H9 (cell line): ENCODE measurements at regions not wholly inside any gene's neighbourhood (a gene's known extent, or its start where the extent isn't known, plus 50 kb on each side); places are given as distances from the start of the nearest gene placed in this dataset.

Experiments
- DNase-seq: peaks from one replicate; pipeline ENCODE4 v3.0.0-alpha.2; 2017
- H2AFZ ChIP-seq: one replicate; pipeline ENCODE4 v1.6.1; 2013; ENCODE audit warnings: mild to moderate bottlenecking, low read length, control low read depth, moderate library complexity
- H2AK5ac ChIP-seq: 2 replicates; pipeline ENCODE4 v1.6.1; 2013; ENCODE audit warnings: low read length, control low read depth, mixed read lengths; ENCODE audit not compliant: insufficient read length
- H2BK120ac ChIP-seq: one replicate; pipeline ENCODE4 v1.6.1; 2013; ENCODE audit warnings: low read depth, mild to moderate bottlenecking, low read length, control low read depth, inconsistent platforms; ENCODE audit not compliant: poor library complexity, severe bottlenecking
- H2BK12ac ChIP-seq: 2 replicates; pipeline ENCODE4 v1.6.1; 2013; ENCODE audit warnings: low read length, control low read depth, mixed read lengths, low read depth; ENCODE audit not compliant: insufficient read length
- H2BK15ac ChIP-seq: 2 replicates; pipeline ENCODE4 v1.6.1; 2013; ENCODE audit warnings: low read depth, low read length, control low read depth
- H2BK20ac ChIP-seq: one replicate; pipeline ENCODE4 v1.6.1; 2013; ENCODE audit warnings: low read depth, mild to moderate bottlenecking, low read length, control low read depth, inconsistent platforms; ENCODE audit not compliant: poor library complexity, severe bottlenecking
- H2BK5ac ChIP-seq: 2 replicates; pipeline ENCODE4 v1.6.1; 2013; ENCODE audit warnings: low read length, control low read depth, mixed read lengths; ENCODE audit not compliant: insufficient read length
- H3K14ac ChIP-seq: 2 replicates; pipeline ENCODE4 v1.6.1; 2013; ENCODE audit warnings: low read length, control low read depth; ENCODE audit not compliant: insufficient read depth
- H3K18ac ChIP-seq: 2 replicates; pipeline ENCODE4 v1.6.1; 2013; ENCODE audit warnings: low read depth, mild to moderate bottlenecking, mixed read lengths, low read length, control low read depth; ENCODE audit not compliant: insufficient read length
- H3K23ac ChIP-seq: 2 replicates; pipeline ENCODE4 v1.6.1; 2013; ENCODE audit warnings: low read length, control low read depth, mixed read lengths, low read depth; ENCODE audit not compliant: insufficient read length
- H3K23me2 ChIP-seq: 2 replicates; pipeline ENCODE4 v1.6.1; 2013; ENCODE audit warnings: low read depth, mild to moderate bottlenecking, mixed read lengths, low read length, control low read depth; ENCODE audit not compliant: insufficient read length, poor library complexity, severe bottlenecking
- H3K27ac ChIP-seq: 2 replicates; pipeline ENCODE4 v1.5.1; 2013; ENCODE audit warnings: low read length, control low read depth, mixed read lengths, low read depth; ENCODE audit not compliant: insufficient read length
- H3K27me3 ChIP-seq: 2 replicates; pipeline ENCODE4 v1.6.1; 2013; ENCODE audit warnings: low read length, control low read depth, inconsistent platforms; ENCODE audit not compliant: insufficient read depth
- H3K4ac ChIP-seq: 2 replicates; pipeline ENCODE4 v1.6.1; 2013; ENCODE audit warnings: low read depth, mild to moderate bottlenecking, control low read depth, inconsistent platforms, low read length, moderate library complexity
- H3K4me1 ChIP-seq: 2 replicates; pipeline ENCODE4 v1.6.1; 2013; ENCODE audit warnings: low read length, control low read depth, inconsistent platforms; ENCODE audit not compliant: insufficient read depth
- H3K4me2 ChIP-seq: 2 replicates; pipeline ENCODE4 v1.6.1; 2013; ENCODE audit warnings: low read length, control low read depth, mixed read lengths; ENCODE audit not compliant: insufficient read length, insufficient read depth
- H3K56ac ChIP-seq: 2 replicates; pipeline ENCODE4 v1.6.1; 2013; ENCODE audit warnings: low read depth, mild to moderate bottlenecking, mixed read lengths, low read length, control low read depth; ENCODE audit not compliant: insufficient read length
- H3K79me1 ChIP-seq: 2 replicates; pipeline ENCODE4 v1.6.1; 2013; ENCODE audit warnings: low read depth, mild to moderate bottlenecking, moderate library complexity, low read length, control low read depth, inconsistent platforms; ENCODE audit not compliant: insufficient read depth, poor library complexity, severe bottlenecking
- H3K79me2 ChIP-seq: 2 replicates; pipeline ENCODE4 v1.6.1; 2013; ENCODE audit warnings: low read length, control low read depth, inconsistent platforms; ENCODE audit not compliant: insufficient read depth
- H3K9ac ChIP-seq: 2 replicates; pipeline ENCODE4 v1.6.1; 2013; ENCODE audit warnings: low read length, control low read depth, mixed read lengths; ENCODE audit not compliant: insufficient read length; ENCODE audit errors: extremely low read depth
- H3K9me3 ChIP-seq: one replicate; pipeline ENCODE4 v1.6.1; 2013; ENCODE audit warnings: low read depth, low read length, inconsistent platforms; ENCODE audit not compliant: control insufficient read depth
- H3T11ph ChIP-seq: one replicate; pipeline ENCODE4 v1.6.1; 2013; ENCODE audit warnings: mild to moderate bottlenecking, low read length, control low read depth, inconsistent platforms
- H4K20me1 ChIP-seq: one replicate; pipeline ENCODE4 v1.6.1; 2013; ENCODE audit not compliant: control insufficient read depth, insufficient read length, insufficient read depth
- H4K5ac ChIP-seq: 2 replicates; pipeline ENCODE4 v1.6.1; 2013; ENCODE audit warnings: low read depth, mild to moderate bottlenecking, mixed read lengths, low read length, control low read depth; ENCODE audit not compliant: insufficient read length
- H4K8ac ChIP-seq: replicated peaks from 2 replicates; pipeline ENCODE4 v1.6.1; 2013; ENCODE audit warnings: low read length, control low read depth, mixed read lengths, low read depth; ENCODE audit not compliant: insufficient read length
- H4K91ac ChIP-seq: 2 replicates; pipeline ENCODE4 v1.6.1; 2013; ENCODE audit warnings: low read depth, mild to moderate bottlenecking, moderate library complexity, mixed read lengths, low read length, control low read depth; ENCODE audit not compliant: insufficient read length
- H3K27ac Mint-ChIP-seq, 3 experiments: 2 replicates in 2 of 3; 3 replicates in 1 of 3; pipeline ENCODE4 v1.8.0; 2020 to 2021; ENCODE audit warnings: mixed read lengths in 3 of 3, mild to moderate bottlenecking in 1 of 3, moderate library complexity in 1 of 3
- H3K27me3 Mint-ChIP-seq: 2 replicates; pipeline ENCODE4 v1.8.0; 2021; ENCODE audit warnings: low read depth, mild to moderate bottlenecking, moderate library complexity, mixed read lengths
- H3K36me3 Mint-ChIP-seq, 3 experiments: 2 replicates in 2 of 3; 3 replicates in 1 of 3; pipeline ENCODE4 v1.8.0; 2020 to 2021; ENCODE audit warnings: low read depth in 3 of 3, mixed read lengths in 3 of 3; ENCODE audit not compliant: insufficient read depth in 1 of 3
- H3K4me1 Mint-ChIP-seq, 2 experiments: 2 replicates each; pipeline ENCODE4 v1.8.0; 2020; ENCODE audit warnings: mixed read lengths in 2 of 2
- H3K4me3 Mint-ChIP-seq, 2 experiments: 2 replicates in 1 of 2; 3 replicates in 1 of 2; pipeline ENCODE4 v1.8.0; 2020 to 2021; ENCODE audit warnings: mild to moderate bottlenecking in 2 of 2, mixed read lengths in 2 of 2, moderate library complexity in 1 of 2
- H3K9me3 Mint-ChIP-seq, 2 experiments: 2 replicates in 1 of 2; 3 replicates in 1 of 2; pipeline ENCODE4 v1.8.0; 2020; ENCODE audit warnings: mild to moderate bottlenecking in 2 of 2, mixed read lengths in 2 of 2, moderate library complexity in 1 of 2
- CTCF ChIP-seq: fragments of 200-600 bp; sonication (generic); conservative IDR thresholded peaks from 3 replicates; pipeline ENCODE4 v1.8.0; 2021; ENCODE audit warnings: antibody characterized with exemption, mild to moderate bottlenecking
- WGBS: extraction: QIAGEN DNeasy Blood & Tissue Kit; methylation state at CpG from one replicate; pipeline ENCODE4 v1.1.7; 2013; ENCODE audit warnings: missing lambda C conversion rate, low lambda C conversion rate, mixed read lengths; ENCODE audit not compliant: insufficient read length; ENCODE audit errors: extremely low coverage; 5-methylcytosine and 5-hydroxymethylcytosine counted together

GRCh38 chr17:72394531-72394930, 273.7 kb downstream of the SOX9 start:
- Histone ChIP-seq H2BK12ac (no peak overlapping the region), H3K56ac (no peak overlapping the region), H4K91ac (no peak overlapping the region), H2AK5ac (no peak overlapping the region), H3K9me3 (no peaks in the 10 kb centered on the region), H3K27me3 (no peaks in the 10 kb centered on the region), H2BK5ac (no peak overlapping the region), H3K4ac (no peak overlapping the region), H2BK15ac (no peak overlapping the region), H3K27ac (no peak overlapping the region), H4K5ac (no peak overlapping the region), H3K4me1 (no peaks in the 10 kb centered on the region; the same call in 1 of the 2 replicates), H2BK120ac (no peak overlapping the region), H3K79me2 (no peaks in the 10 kb centered on the region), H2BK20ac (no peak overlapping the region), H3K9ac (no peak overlapping the region), H3K23ac (no peak overlapping the region), H3K4me2 (no peak overlapping the region), H4K8ac (no peak overlapping the region), H3K23me2 (no peaks in the 10 kb centered on the region), H2AFZ (no peak overlapping the region), H3T11ph (no peak overlapping the region), H3K79me1 (no peaks in the 10 kb centered on the region), H3K14ac (no peak overlapping the region), H4K20me1 (no peaks in the 10 kb centered on the region), H3K18ac (no peak overlapping the region)
- TF ChIP-seq CTCF, result no peak
- H3K36me3 Mint-ChIP-seq, result no peaks in the 10 kb centered on the region
- H3K27ac Mint-ChIP-seq, result no peak overlapping the region
- H3K27me3 Mint-ChIP-seq, result peaks cover 16% of the 10 kb centered on the region
- H3K4me3 Mint-ChIP-seq, result no peak overlapping the region
- DNase-seq, result no peak
- no CpG with 5 or more reads among the region's 6 CpGs for WGBS
- peaks cover 15 to 17% of the 10 kb centered on the region in 2 experiments for H3K4me1 Mint-ChIP-seq
- no peaks in the 10 kb centered on the region for H3K9me3 Mint-ChIP-seq
